ENCODE measurements at regions not wholly inside any gene's neighbourhood (a gene's known extent, or its start where the extent isn't known, plus 50 kb on each side); places are given as distances from the start of the nearest gene placed in this dataset.

GRCh38 chr7:85928500-85928899 lies 715.2 kb upstream of the GRM3 start:
- no peak for TF ChIP-seq CTCF (IDR thresholded peaks at IDR 0.05 in 4 of 5, conservative IDR thresholded peaks at IDR 0.05 in 1 of 5)
- TF ChIP-seq POLR2A (IDR thresholded peaks at IDR 0.05): no peak
